OCI-M2 (cell line): ENCODE measurements at regions not wholly inside any gene's neighbourhood (a gene's known extent, or its start where the extent isn't known, plus 50 kb on each side); places are given as distances from the start of the nearest gene placed in this dataset.
"Not testable (repeated sequence)": the region's sequence is repeated elsewhere in the genome, so short reads cannot be mapped to it uniquely, and the experiment has no call there.

ENCODE experiments used
- DNase-seq: peaks from one replicate; lab custom pipeline; 2025; ENCODE audit not compliant: unreplicated experiment; lab: John Stamatoyannopoulos, UW

DNA sequence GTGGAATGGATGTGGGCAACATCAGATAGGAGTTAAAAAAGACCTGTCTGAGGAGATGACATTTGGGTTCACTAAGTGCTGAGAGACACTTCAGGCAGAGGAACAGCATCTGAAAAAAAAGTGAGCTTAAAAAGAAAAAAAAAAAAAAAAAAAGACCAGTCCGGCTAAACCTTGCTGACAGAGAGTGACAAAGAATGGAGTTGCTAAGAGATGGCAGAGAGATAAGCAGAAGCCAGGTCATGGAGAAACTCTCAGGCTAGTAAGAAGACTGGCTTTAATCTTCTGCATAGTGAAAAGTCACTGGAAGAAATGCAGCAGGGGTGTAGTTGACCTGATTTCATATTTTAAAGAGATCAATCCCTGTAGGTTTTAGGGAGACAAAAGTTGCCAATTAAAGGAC lies 711.1 kb upstream of the SEMA3D start:
- no peak for DNase-seq

DNA sequence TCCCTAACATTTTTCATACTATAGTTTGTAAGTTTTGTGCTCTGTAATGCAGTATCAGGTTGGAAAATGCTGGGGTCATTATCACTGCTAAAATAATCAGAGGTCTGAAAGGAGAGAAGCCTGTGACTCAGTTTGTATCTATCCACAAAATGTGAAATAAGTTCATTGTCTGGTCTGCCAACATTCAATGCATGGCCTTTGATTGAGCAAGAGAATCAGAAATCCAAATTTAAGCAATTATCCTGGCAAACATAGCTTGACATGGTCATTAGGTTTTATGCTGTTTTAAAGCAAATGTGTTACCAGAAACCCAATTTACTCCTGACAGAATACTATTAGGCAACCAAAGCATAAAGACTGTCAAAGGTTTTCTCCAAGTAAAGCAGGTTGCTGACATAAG lies 709.7 kb upstream of the SEMA3D start:
- no peak for DNase-seq

DNA sequence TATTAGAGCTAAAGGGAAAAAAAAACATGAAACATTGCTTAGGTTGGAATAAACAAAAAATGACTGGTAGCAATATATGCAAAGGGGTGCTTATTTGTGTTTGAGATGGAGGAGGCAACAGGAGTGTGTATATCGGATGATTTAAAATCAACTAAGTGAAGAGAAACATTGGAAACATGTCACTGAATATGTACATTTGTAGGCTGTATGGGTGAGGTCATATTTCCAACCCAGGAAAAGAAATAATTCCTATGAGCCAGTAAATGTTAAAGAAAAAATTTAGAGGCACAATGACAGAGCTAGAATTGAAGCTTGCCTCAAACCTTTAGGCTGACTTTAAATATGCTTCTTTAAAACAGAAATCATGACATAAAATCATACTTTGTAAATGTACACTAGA lies 709.0 kb upstream of the SEMA3D start:
- no peak for DNase-seq

DNA sequence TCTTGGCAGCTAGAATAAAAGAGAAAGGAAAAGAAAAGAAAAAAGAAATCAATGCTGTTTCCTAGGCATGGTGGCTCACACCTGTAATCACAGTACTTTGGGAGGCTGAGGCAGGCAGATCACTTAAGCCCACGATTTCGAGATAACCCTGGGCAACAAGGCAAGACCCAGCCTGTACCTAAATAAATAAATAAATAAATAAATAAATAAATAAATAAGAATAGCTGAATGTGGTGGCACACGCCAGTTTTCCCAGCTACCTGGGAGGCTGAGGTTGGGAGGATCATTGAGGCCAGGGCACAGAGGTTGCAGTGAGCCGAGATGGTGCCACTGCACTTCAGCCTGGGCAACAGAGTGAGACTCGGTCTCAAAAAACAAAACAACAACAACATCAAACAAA lies 705.0 kb upstream of the SEMA3D start:
- not testable (repeated sequence) for DNase-seq

DNA sequence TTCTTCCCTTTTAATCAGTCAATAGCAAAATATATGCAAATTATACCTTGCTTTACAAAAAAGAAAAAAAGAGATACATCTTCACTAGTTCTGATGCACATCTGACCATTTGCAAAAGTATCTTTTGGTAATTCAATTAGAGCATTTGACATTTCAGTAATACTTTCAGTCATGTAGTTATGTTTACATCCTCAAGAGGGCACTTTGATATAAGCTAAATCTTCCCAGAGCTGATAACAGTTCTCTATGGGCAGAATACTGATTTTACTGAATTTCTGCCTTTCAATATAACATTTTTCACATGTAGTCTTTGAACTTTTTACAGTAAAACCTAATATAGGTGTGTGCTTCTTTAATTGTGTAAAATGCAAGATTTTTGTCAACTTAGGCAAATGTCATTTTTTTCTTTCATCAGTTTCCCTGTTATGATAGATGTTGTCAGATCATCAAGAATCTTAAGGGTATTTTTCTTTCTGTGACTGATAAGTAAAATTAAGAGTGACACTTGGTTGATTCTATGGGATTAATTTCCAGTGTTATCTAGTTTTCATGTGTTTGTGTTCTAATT lies 703.5 kb upstream of the SEMA3D start:
- DNase-seq, result no peak

DNA sequence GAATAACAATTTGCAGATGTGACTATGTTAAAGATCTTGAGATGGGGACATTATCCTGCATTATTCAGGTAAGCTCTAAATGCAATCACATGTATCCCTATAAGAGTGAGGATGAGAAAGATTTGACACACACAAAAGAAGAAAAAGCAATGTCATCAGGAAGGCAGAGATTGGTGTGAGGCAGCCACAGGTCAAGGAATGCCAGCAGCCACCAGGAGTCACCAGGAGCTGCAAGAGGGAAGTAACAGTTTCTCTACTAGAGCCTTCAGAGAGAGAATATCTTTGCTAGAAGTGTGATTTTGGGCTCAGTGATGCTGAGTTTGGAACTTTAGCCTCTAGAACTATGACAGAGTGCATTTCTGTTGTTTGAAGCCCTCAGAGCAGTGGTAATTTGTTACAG lies 700.3 kb upstream of the SEMA3D start:
- DNase-seq, result no peak

DNA sequence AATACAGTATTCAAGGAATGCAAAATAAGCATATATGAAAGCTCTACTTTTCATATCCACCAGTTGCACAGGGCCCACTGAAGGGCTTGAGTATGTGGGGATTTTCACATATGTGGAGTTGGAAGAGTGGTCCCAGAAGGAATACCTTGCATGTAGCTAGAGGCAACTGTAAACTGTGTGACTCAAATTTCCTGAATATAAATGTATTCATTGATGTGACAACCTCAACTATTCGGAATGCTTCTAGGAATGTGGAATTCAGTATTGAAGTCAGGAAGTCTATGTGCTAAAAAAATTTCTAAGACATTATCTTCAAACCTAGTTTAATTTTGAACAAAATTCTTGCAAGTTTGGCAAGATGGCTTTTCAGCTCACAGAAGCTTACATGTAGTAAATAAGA lies 695.5 kb upstream of the SEMA3D start:
- DNase-seq, result no peak

DNA sequence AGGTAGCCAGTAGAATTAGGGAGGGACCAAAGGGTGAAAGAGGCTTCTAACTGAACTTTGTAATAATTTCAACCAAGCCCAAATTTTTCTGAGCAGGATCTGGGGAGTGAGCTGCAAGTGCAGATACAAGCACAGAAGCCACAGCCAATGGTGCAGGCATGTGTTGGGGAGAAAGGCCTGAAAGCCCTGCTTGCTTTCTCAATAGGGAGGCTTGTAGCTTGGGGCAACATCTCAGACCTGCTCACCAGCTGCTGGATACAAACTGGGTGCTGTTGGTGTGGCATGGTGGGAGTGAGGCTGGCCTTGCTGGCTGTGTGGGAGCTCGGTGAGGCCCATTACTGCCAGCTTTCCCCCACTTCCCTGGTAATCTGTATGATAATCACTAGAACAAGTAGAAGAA lies 688.5 kb upstream of the SEMA3D start:
- no peak for DNase-seq

DNA sequence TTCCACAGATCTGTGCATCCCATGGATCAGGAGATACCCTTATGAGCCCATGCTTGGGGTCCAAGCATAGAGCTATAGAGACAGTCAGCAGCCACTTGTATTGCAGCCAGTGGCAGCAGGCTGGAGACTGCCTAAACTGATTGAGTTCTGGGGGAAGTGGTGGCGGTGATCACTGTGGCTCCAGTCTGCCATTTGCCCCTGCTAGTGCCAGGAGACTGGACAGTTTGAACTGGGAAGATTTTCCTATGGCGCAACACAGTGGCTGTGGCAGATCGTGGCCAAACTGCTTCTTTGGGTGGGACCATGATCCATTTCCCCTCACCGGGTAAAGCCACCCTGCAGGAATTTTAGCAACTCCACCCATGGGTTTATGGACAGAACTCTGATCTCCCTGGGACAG lies 679.7 kb upstream of the SEMA3D start:
- no peak for DNase-seq

DNA sequence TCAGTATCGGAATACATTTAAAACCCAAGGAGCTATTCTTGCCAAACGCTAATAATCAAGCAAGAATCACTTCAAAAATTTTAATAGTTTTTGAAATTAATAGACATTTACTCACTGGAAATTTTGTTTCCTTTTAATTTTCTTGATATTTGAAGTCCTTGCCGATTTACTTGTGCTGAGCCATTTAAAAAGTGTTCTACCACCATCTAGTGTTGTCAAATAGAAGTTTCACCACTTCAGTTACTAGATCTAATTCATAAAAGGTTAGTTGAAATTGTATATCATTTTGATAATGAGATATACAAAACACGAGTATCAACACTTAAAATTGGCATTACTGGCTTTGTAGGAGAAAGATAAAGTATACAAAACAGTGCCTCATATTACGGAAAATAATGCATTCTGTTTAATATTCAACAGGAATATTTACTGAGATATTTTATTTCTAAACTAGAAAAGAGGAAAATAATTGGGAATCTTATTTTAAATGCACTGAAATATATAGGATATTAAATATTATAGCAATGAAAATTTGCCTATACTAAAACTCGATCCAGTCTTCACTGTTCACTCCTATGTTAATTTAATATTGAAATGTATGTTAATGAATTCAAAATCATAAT lies 664.8 kb upstream of the SEMA3D start:
- DNase-seq, result no peak

DNA sequence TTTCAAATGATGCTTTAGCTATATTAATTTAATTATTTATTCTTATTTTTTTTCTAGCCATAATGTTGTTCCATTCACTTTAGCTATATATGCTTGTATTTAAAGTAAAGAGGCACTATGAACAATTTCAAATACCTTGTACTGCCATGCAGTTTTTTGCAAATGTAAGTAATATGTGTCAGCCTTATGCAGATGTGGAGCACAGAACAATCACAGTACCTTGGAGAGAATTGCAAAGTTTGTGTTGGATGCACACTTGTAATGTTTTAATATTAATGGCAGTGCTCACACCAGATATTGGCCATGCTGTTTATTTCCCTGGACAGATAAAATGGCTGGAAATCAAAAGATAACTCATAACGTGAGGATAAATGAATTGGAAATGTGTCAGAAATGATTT lies 663.5 kb upstream of the SEMA3D start:
- DNase-seq, result no peak

DNA sequence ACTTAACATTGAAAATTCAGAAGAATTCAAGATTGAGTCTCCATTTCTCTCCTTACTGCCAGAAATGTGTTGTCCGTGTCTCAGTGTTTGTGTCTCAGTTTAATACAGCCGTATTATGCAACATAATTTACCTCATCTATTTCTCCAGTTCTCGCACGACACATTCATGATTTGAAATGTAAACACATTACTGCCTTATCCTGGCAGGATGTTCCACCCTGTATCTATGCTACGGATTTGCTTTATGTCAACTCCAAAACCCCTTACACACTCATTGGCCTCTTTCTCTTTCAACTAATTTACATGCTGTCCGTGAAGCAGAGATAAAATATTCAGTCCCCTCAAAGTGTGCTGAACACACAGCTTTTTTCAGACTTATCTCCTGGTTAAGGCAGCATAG lies 653.7 kb upstream of the SEMA3D start:
- DNase-seq, result no peak

DNA sequence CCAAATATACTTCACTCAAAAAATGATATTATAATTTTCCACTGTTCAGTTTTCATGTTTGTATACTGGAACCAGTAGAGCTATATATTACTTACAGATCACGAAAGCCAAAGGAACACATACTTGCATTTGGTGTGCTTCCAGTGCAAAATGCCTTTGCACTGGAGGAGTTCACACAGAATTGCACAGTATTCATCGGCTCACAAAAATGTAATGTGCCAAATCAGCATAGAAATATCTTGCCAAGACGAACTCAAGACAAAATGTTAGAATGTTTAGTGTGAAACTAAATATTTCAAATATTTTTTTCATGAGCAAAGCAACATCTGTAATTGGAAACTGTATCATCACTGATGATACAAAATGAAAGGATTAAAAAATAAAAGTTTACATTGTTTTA lies 646.2 kb upstream of the SEMA3D start:
- no peak for DNase-seq

DNA sequence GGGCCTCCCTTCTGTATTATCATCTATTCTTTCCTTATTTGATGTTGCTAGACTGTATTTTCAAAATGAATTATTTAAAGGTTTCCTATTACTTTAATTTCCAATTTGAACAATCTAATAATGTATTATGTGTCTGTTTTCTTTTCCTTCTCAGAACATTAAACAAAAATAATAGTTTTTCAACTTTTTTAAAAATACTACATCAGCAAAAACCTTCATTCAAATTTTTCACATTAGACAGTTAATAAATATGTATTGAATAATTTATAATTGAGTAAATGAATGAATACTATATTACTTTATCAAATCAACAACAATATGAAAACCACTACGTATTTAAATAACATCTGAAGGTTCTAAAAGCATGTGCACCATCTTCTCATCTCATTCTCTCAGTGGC lies 644.1 kb upstream of the SEMA3D start:
- no peak for DNase-seq

DNA sequence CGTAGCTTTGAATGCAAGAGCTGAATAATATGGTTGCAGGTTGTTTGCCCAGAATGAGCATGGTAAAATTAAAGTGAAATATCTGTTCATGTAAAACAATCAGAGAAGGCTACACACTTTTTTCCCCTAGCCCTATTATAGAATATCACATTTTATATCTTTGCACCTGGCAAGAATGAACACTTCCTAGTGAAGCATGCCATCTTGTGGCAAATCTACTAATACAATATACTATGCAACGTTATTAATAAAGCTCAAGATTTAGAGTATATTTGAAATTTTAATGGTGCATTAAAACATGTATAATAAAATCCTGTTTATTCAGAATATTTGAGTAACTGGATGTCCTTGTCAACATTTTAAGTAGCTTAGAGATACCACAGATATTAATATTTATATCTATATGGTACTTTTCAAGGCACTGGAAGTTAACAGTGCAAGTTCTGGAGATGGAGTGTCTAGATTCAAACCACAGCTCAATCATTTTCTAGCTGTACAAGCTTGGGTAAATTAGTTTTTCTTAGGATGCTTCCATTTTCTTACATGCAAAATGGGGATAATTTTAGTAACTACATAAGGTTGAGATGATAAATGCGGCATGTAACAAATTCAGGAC lies 643.1 kb upstream of the SEMA3D start:
- no peak for DNase-seq

DNA sequence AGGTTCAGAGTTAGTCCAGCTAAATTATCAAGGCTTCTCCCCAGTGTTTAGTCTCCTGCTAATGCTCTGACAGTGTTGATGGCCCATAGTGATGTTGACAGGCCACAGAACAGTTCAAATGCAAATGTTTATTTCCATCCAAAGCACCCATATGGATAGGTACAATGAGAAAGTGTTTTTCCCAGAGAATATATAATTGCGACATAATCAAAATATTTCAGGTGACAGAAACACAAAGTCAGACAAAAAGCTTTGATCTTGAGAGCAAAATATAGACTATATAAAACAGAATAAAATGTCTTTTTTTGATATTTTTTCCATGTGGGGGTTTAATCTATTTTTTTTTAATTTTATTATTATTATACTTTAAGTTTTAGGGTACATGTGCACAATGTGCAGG lies 642.3 kb upstream of the SEMA3D start:
- no peak for DNase-seq

DNA sequence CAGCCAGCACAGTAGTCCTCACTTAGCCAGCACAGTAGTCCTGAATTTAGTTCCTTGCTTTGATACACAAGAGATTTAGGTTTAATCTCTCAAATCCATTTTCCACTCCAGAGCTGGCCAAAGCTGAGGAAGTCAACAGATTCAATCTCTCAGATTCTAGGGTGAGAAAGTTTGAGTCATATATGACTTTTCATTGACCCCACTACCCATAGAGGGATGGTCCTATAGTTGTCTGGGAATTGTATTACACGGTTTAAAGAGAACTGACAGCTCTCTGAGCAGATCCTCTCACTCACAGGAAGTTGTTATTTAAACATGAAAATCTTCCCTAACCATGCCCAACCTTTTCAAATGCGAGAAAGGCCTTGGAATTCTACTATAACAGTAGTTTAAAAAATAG lies 641.8 kb upstream of the SEMA3D start:
- DNase-seq, result no peak

DNA sequence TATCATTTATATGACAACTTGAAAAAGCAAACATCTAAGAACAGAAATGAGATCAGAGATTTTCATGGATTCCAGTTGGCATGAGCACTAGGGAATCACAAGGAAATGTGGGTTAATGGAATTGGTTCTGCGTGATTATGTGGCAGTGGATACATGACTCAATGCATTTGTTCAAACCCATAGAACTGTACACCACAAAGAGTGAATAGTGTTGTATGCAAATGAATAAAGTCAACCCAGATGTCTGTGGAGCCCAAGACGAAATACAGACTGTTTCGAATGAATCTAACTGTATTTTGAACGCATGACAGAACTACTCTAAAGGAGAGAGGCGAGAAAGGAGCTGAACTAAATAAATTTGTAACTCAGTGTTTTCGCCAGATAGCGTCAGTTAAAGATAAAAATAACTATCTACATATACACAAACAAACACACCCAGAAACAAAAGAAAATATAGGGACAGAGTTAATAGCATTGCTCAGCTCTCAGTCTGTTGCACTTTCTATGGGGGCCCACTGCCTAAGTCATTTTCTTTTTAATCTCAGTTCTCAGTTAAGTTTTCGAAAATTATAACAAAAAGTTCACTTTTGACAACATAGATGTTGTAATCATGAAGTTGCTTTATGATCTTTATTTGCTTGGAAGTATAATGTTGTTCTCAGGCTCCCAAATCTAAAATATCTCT lies 636.7 kb upstream of the SEMA3D start:
- DNase-seq, result no peak

DNA sequence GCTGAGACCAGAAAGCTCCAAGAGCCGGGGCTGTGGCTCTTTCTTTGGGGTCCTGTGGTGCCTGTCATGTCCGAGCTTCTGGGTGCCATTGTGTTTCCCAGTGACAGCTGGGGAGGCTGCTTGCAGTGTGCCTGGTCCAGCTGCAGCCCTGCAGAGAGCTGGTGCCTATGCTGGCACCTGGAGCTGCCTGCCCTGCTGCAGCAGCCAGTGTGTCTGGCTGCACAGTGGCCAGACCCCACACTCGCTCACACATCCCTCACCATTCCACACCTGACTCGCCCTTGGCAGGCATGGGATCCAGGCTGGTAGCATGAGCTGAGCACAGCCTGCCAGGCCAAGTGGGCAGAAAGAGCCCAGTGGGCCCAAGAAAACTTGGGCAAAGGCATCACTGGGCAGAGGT lies 635.1 kb upstream of the SEMA3D start:
- DNase-seq, result no peak

DNA sequence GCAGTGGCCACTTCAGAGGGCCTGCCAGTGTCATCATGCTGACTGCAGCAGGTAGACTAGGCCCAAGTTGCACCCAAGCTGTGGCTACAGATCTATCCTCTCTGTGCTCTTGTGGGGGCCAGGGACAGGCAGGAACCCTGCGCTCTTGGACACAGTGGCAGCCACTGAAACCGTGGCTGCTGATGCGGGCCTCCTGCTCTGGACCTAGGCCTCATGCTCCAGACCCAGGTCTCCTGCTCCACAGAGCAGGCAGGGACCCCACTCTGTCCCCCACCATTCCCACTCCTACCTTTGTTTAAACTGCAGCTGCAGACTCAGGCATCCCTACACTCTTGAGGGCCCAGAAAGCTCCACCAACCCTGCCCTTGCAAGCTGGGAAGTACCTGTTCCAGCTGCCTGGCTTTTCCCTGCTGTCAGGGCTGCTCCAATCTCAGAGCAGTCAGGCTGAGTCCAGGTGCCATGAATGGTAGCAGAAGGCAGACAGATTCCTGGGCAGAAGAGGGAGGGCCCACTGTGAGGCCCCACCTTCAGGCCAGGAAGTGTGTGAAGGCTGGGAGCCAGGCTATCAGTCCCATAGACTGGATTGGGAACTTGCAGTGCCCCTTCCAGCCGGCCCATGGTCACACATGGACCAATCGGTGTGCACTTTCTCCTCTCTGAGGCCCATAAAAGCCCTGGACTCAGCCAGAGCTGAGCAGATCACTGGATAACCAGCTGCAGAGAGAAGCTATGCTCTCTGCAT lies 634.0 kb upstream of the SEMA3D start:
- no peak for DNase-seq

DNA sequence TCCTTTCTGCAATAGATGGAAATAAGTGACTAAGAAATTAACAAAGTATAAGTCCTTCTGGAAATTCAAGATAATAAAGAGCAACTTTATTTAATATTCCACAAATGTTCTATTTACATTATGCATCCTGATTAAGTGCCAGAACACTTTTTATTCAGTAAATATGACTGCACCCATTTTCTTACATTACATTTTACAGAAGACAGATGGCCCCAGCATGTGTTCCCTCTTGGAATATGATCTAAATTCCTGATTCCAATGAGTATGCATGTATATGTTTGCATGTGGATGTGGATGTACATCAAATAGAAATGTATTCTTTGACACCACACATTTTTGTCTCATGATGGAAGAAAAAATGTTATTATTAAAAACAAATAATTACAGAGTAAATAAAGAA lies 628.7 kb upstream of the SEMA3D start:
- no peak for DNase-seq

DNA sequence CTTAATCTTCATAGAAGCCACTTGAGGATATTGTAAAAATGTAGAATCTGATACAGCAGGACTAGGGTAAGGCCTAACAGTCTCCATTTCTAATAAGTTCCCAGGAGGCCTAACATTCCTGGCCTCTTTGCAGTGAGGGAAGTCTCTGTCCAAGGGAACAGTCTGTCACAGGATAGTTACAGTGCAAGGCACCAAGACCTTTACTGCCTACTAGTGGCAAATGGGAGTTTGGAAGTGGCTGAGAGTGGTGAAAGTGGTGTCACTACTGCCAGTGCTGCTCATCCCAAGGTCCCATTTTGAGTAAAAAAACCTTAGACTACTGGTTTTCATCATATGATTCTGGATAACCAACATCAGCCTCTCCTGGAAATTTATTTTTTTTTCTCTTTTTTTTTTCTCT lies 619.5 kb upstream of the SEMA3D start:
- no peak for DNase-seq
